OCI-LY7 (cell line): ENCODE measurements at regions not wholly inside any gene's neighbourhood (a gene's known extent, or its start where the extent isn't known, plus 50 kb on each side); places are given as distances from the start of the nearest gene placed in this dataset.

Source experiments
- EZH2phosphoT487 ChIP-seq: fragments of 200-600 bp; sonication (generic); IDR thresholded peaks from 2 replicates; pipeline ENCODE4 v1.6.1; 2018; ENCODE audit warnings: low read depth, borderline replicate concordance, mild to moderate bottlenecking, mixed run types, antibody characterized with exemption, low read length, moderate library complexity, mixed read lengths
- TF ChIP-seq, protein P1 (sequence below): fragments of 200-600 bp; sonication (generic); conservative IDR thresholded peaks from 2 replicates; pipeline ENCODE4 v1.5.1; 2014; ENCODE audit warnings: mild to moderate bottlenecking, antibody characterized with exemption, low read length, moderate library complexity, mixed read lengths

DNA sequence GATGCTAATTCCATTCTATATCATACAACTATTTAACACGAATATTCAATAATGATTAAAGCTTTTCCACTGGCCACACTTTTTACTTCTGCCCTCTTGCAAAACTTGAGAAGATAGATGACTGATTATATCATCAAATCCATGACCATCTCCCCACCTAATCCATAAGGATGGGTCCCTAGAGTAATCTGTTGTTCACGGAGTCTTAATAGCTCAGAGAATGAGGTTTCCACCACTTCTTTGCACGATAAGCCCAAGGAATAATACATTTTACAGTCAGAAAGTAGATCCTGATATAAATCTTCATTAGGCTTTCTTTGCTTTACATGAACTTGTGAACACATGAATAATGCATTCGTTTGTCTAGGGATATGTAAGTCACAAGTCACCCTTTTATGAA is 527.2 kb downstream of the GALC start:
- TF ChIP-seq, protein P1, sequence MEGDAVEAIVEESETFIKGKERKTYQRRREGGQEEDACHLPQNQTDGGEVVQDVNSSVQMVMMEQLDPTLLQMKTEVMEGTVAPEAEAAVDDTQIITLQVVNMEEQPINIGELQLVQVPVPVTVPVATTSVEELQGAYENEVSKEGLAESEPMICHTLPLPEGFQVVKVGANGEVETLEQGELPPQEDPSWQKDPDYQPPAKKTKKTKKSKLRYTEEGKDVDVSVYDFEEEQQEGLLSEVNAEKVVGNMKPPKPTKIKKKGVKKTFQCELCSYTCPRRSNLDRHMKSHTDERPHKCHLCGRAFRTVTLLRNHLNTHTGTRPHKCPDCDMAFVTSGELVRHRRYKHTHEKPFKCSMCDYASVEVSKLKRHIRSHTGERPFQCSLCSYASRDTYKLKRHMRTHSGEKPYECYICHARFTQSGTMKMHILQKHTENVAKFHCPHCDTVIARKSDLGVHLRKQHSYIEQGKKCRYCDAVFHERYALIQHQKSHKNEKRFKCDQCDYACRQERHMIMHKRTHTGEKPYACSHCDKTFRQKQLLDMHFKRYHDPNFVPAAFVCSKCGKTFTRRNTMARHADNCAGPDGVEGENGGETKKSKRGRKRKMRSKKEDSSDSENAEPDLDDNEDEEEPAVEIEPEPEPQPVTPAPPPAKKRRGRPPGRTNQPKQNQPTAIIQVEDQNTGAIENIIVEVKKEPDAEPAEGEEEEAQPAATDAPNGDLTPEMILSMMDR, result no peak
- no peak for TF ChIP-seq EZH2phosphoT487
